Peyer's patch (tissue), 4 donors: ENCODE measurements at regions not wholly inside any gene's neighbourhood (a gene's known extent, or its start where the extent isn't known, plus 50 kb on each side); places are given as distances from the start of the nearest gene placed in this dataset.
"Not testable (repeated sequence)": the region's sequence is repeated elsewhere in the genome, so short reads cannot be mapped to it uniquely, and the experiment has no call there.

Experiments
- DNase-seq, 3 donors: peaks; one replicate each; pipeline ENCODE4 v3.0.0-alpha.2; 2017 to 2019
- H3K27ac ChIP-seq, 4 donors: fragments of 200-600 bp; sonication (generic); one replicate each; pipeline ENCODE4 v1.5.1; 2016 to 2019
- H3K27me3 ChIP-seq, 2 donors: fragments of 200-600 bp; sonication (generic); one replicate each; pipeline ENCODE4 v1.5.1; 2019
- H3K36me3 ChIP-seq, 3 donors: fragments of 200-600 bp; sonication (generic); one replicate each; pipeline ENCODE4 v1.5.1; 2016 to 2019
- H3K4me1 ChIP-seq, 4 donors: fragments of 200-600 bp; sonication (generic); one replicate each; pipeline ENCODE4 v1.5.1; 2016 to 2019
- H3K4me3 ChIP-seq, 4 donors: fragments of 200-600 bp; sonication (generic); 1 replicate in 3 of 4; 2 replicates in 1 of 4; pipeline ENCODE4 v1.5.1; 2016 to 2019; ENCODE audit warnings: mild to moderate bottlenecking in 1 of 4
- H3K9me3 ChIP-seq, 4 donors: fragments of 200-600 bp; sonication (generic); one replicate each; pipeline ENCODE4 v1.5.1; 2016 to 2019; ENCODE audit warnings: mild to moderate bottlenecking in 1 of 4
- CTCF ChIP-seq, 6 experiments: fragments of 450-650 bp in 4 of 6; fragments of 200-600 bp in 2 of 6; sonication (generic) in 1 of 6; IDR thresholded peaks; one replicate each; pipeline ENCODE4 v1.5.1; 2017 to 2019; ENCODE audit warnings: antibody characterized with exemption in 6 of 6, mild to moderate bottlenecking in 3 of 6, moderate library complexity in 1 of 6
- POLR2A ChIP-seq, 2 donors: fragments of 450-650 bp; IDR thresholded peaks; one replicate each; pipeline ENCODE4 v1.5.1; 2017; ENCODE audit warnings: antibody characterized with exemption in 2 of 2, mild to moderate bottlenecking in 2 of 2, moderate library complexity in 2 of 2

GRCh38 chr4:128654465-128654864 is 155.0 kb upstream of the JADE1 start:
- Histone ChIP-seq H3K27ac (no peak overlapping the region), H3K4me3 (no peak overlapping the region)
- no peak for DNase-seq

GRCh38 chr4:128653527-128654444 is 155.7 kb upstream of the JADE1 start:
- no peaks in the 10 kb centered on the region for H3K27me3 ChIP-seq
- peak overlapping the region in 1 of 4 donors; percentile 35 for H3K27ac ChIP-seq
- H3K4me1 ChIP-seq, result peaks cover 0 to 33% (median 0%) of the 10 kb centered on the region in 4 donors
- TF ChIP-seq POLR2A (IDR thresholded peaks at IDR 0.05) (no peak), CTCF (IDR thresholded peaks at IDR 0.05) (no peak)
- no peaks in the 10 kb centered on the region for H3K36me3 ChIP-seq
- DNase-seq, result peak in 1 of 3 donors; percentile 69
- no peaks in the 10 kb centered on the region for H3K9me3 ChIP-seq
- no peak overlapping the region for H3K4me3 ChIP-seq

More at GRCh38 chr4:128654465-128654864, 155.0 kb upstream of the JADE1 start:
- peaks cover 0 to 28% (median 0%) of the 10 kb centered on the region in 4 donors for H3K4me1 ChIP-seq
- no peaks in the 10 kb centered on the region for H3K36me3 ChIP-seq
- TF ChIP-seq POLR2A (IDR thresholded peaks at IDR 0.05), result no peak
- no peak for TF ChIP-seq CTCF (IDR thresholded peaks at IDR 0.05)
- H3K9me3 ChIP-seq, result no peaks in the 10 kb centered on the region
- no peaks in the 10 kb centered on the region for H3K27me3 ChIP-seq

- TF ChIP-seq POLR2A (IDR thresholded peaks at IDR 0.05) (no peak), CTCF (IDR thresholded peaks at IDR 0.05) (no peak)
- Histone ChIP-seq H3K9me3 (no peaks in the 10 kb centered on the region), H3K4me1 (peaks cover 0 to 22% (median 0%) of the 10 kb centered on the region in 4 donors), H3K36me3 (no peaks in the 10 kb centered on the region), H3K4me3 (no peak overlapping the region), H3K27me3 (no peaks in the 10 kb centered on the region), H3K27ac (peak overlapping the region in 1 of 4 donors; percentile 9)
- peak in 1 of 3 donors; percentile 53 for DNase-seq
Measured at GRCh38 chr4:128649575-128650205, 159.8 kb upstream of the JADE1 start.

GRCh38 chr4:128649161-128649560 is 160.3 kb upstream of the JADE1 start:
- H3K4me1 ChIP-seq, result peaks cover 0 to 21% (median 0%) of the 10 kb centered on the region in 4 donors
- TF ChIP-seq CTCF (IDR thresholded peaks at IDR 0.05) (no peak), POLR2A (IDR thresholded peaks at IDR 0.05) (no peak)
- no peaks in the 10 kb centered on the region for H3K36me3 ChIP-seq
- H3K4me3 ChIP-seq, result no peak overlapping the region
- no peaks in the 10 kb centered on the region for H3K27me3 ChIP-seq
- DNase-seq, result no peak
- no peaks in the 10 kb centered on the region for H3K9me3 ChIP-seq
- H3K27ac ChIP-seq, result peak overlapping the region in 1 of 4 donors; percentile 9

GRCh38 chr4:128648021-128648420 is 161.5 kb upstream of the JADE1 start:
- H3K4me1 ChIP-seq, result peaks cover 0 to 10% (median 0%) of the 10 kb centered on the region in 4 donors
- no peak overlapping the region for H3K27ac ChIP-seq
- DNase-seq, result no peak
- H3K9me3 ChIP-seq, result no peaks in the 10 kb centered on the region
- no peak overlapping the region for H3K4me3 ChIP-seq
- no peaks in the 10 kb centered on the region for H3K36me3 ChIP-seq
- H3K27me3 ChIP-seq, result no peaks in the 10 kb centered on the region
- TF ChIP-seq CTCF (IDR thresholded peaks at IDR 0.05) (no peak), POLR2A (IDR thresholded peaks at IDR 0.05) (no peak)

GRCh38 chr4:128646893-128647292 is 162.6 kb upstream of the JADE1 start:
- H3K27me3 ChIP-seq, H3K4me1 ChIP-seq, H3K4me3 ChIP-seq, DNase-seq, H3K9me3 ChIP-seq, H3K36me3 ChIP-seq, H3K27ac ChIP-seq: not testable (repeated sequence)

GRCh38 chr4:128644693-128645654 is 164.5 kb upstream of the JADE1 start:
- H3K9me3 ChIP-seq, H3K4me1 ChIP-seq, H3K27me3 ChIP-seq, H3K4me3 ChIP-seq, H3K36me3 ChIP-seq, DNase-seq, H3K27ac ChIP-seq: not testable (repeated sequence)

GRCh38 chr4:128644107-128644506 is 165.4 kb upstream of the JADE1 start:
- H3K36me3 ChIP-seq, H3K4me3 ChIP-seq, H3K27ac ChIP-seq, H3K9me3 ChIP-seq, H3K27me3 ChIP-seq, H3K4me1 ChIP-seq, DNase-seq: not testable (repeated sequence)
